ENCODE measurements at regions not wholly inside any gene's neighbourhood (a gene's known extent, or its start where the extent isn't known, plus 50 kb on each side); places are given as distances from the start of the nearest gene placed in this dataset.

DNA sequence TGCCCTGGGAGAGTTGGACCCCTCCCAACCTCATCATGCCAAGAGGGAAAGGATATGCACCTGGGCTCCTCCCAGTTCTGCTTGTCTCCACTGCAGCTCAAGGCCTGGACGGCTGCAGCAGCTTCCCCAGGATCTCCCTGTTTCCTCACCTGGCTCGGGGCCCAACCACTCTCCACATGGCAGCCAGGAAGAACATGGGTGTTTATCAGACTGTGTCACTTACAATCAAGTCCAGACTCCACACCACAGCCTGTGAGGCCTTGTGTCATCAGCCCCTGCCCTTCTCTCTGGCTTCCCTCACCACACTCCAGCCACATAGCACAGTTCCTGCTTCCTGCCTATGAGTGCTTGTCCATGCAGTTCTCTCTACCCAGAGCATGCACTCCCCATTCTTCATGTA lies 534.4 kb downstream of the EPHB1 start:
- Histone ChIP-seq H2BK5ac (ENCODE audit: low read depth, low read length, poor library complexity, severe bottlenecking) (no peak overlapping the region), H3K4me1 (ENCODE audit: control insufficient read depth, insufficient read depth, low read length) (no peaks in the 10 kb centered on the region), H4K5ac (ENCODE audit: low read depth, low read length) (no peak overlapping the region), H3K4ac (ENCODE audit: low read depth, low read length) (no peak overlapping the region), H2BK20ac (ENCODE audit: low read depth, low read length) (no peak overlapping the region), H3K18ac (ENCODE audit: low read depth, low read length) (no peak overlapping the region), H3K23ac (ENCODE audit: low read depth, low read length) (no peak overlapping the region), H4K8ac (ENCODE audit: low read depth in 2 of 2, low read length in 2 of 2) (no peak overlapping the region), H3K56ac (ENCODE audit: extremely low read depth, insufficient read depth, low read length) (no peak overlapping the region), H2AK5ac (ENCODE audit: low read depth, low read length) (no peak overlapping the region), H3K79me1 (ENCODE audit: low read depth in 1 of 2, low read length in 2 of 2) (no peaks in the 10 kb centered on the region), H3K9me3 (ENCODE audit: control insufficient read depth, insufficient read depth, low read length) (peaks cover 21% of the 10 kb centered on the region), H2AK9ac (replicated peaks; ENCODE audit: low read depth, low read length, poor library complexity) (no peak overlapping the region), H3K36me3 (ENCODE audit: control insufficient read depth, insufficient read depth, low read length) (no peaks in the 10 kb centered on the region), H3K27me3 (ENCODE audit: control insufficient read depth, insufficient read depth, low read length) (no peaks in the 10 kb centered on the region), H3K4me3 (ENCODE audit: insufficient read depth, low read depth, low read length) (no peak overlapping the region), H4K91ac (ENCODE audit: insufficient read depth, low read depth, low read length) (no peak overlapping the region), H2BK15ac (ENCODE audit: low read depth, low read length) (no peak overlapping the region), H3K14ac (replicated peaks; ENCODE audit: low read depth, low read length) (no peak overlapping the region), H3K9me1 (ENCODE audit: insufficient read depth, low read length) (no peaks in the 10 kb centered on the region), H2AFZ (replicated peaks; ENCODE audit: low read length, poor library complexity) (no peak overlapping the region), H4K20me1 (ENCODE audit: insufficient read depth, low read length) (no peaks in the 10 kb centered on the region), H3K27ac (ENCODE audit: insufficient read depth, low read length) (no peak overlapping the region), H3K9ac (ENCODE audit: low read depth, low read length) (no peak overlapping the region), H3K4me2 (ENCODE audit: low read depth, low read length) (no peak overlapping the region), H2BK120ac (ENCODE audit: low read depth, low read length) (no peak overlapping the region)
- DNase-seq (no peak), ATAC-seq (ENCODE audit: low read depth) (no peak)
- CTCF ChIA-PET: no interaction called here
- POLR2A ChIA-PET (ENCODE audit: unreplicated experiment): no interaction called here
- in situ Hi-C loops (cut with MboI; ENCODE audit: low sequenced_read_pairs) (no loop called here), intact Hi-C loops (cut with micrococcal nuclease) (no loop called here), dilution Hi-C loops (cut with HindIII; ENCODE audit: low sequenced_read_pairs, unreplicated experiment) (no loop called here)
- WGBS, 2 experiments (ENCODE audit: extremely low coverage in 2 of 2, insufficient read length in 1 of 2): 17% methylated on average over 1 of the region's 2 CpGs; no CpG with 5 or more reads in 1 of the 2 experiments
- BruUV-seq (replicated peaks): no TSS peak
- TF ChIP-seq, protein P1, sequence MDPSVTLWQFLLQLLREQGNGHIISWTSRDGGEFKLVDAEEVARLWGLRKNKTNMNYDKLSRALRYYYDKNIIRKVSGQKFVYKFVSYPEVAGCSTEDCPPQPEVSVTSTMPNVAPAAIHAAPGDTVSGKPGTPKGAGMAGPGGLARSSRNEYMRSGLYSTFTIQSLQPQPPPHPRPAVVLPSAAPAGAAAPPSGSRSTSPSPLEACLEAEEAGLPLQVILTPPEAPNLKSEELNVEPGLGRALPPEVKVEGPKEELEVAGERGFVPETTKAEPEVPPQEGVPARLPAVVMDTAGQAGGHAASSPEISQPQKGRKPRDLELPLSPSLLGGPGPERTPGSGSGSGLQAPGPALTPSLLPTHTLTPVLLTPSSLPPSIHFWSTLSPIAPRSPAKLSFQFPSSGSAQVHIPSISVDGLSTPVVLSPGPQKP (IDR thresholded peaks at IDR 0.05; ENCODE audit: borderline replicate concordance, low read depth, low read length): no peak
- TF ChIP-seq CHD1 (IDR thresholded peaks at IDR 0.05; ENCODE audit: low read depth, low read length): no peak
- TF ChIP-seq SMC3 (IDR thresholded peaks at IDR 0.05; ENCODE audit: low read depth, low read length): no peak
- TF ChIP-seq NFE2L2 (IDR thresholded peaks at IDR 0.05; ENCODE audit: low read depth, low read length): no peak
- TF ChIP-seq RFX5 (IDR thresholded peaks at IDR 0.05; ENCODE audit: low read depth, low read length): no peak
- no peak for TF ChIP-seq BHLHE40 (IDR thresholded peaks at IDR 0.05; ENCODE audit: low read depth, low read length)
- TF ChIP-seq CEBPB (IDR thresholded peaks at IDR 0.05; ENCODE audit: low read depth, low read length): no peak
- TF ChIP-seq, protein P2, sequence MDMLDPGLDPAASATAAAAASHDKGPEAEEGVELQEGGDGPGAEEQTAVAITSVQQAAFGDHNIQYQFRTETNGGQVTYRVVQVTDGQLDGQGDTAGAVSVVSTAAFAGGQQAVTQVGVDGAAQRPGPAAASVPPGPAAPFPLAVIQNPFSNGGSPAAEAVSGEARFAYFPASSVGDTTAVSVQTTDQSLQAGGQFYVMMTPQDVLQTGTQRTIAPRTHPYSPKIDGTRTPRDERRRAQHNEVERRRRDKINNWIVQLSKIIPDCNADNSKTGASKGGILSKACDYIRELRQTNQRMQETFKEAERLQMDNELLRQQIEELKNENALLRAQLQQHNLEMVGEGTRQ (IDR thresholded peaks at IDR 0.05; ENCODE audit: low read depth, low read length): no peak
- TF ChIP-seq RCOR1 (IDR thresholded peaks at IDR 0.05; ENCODE audit: insufficient replicate concordance, low read length): no peak
- TF ChIP-seq RAD21 (IDR thresholded peaks at IDR 0.05; ENCODE audit: low read length): no peak
- no peak for TF ChIP-seq MAZ (IDR thresholded peaks at IDR 0.05; ENCODE audit: borderline replicate concordance, low read depth, low read length)
- TF ChIP-seq FOS (IDR thresholded peaks at IDR 0.05; ENCODE audit: low read depth, low read length): no peak
- TF ChIP-seq, protein P3, sequence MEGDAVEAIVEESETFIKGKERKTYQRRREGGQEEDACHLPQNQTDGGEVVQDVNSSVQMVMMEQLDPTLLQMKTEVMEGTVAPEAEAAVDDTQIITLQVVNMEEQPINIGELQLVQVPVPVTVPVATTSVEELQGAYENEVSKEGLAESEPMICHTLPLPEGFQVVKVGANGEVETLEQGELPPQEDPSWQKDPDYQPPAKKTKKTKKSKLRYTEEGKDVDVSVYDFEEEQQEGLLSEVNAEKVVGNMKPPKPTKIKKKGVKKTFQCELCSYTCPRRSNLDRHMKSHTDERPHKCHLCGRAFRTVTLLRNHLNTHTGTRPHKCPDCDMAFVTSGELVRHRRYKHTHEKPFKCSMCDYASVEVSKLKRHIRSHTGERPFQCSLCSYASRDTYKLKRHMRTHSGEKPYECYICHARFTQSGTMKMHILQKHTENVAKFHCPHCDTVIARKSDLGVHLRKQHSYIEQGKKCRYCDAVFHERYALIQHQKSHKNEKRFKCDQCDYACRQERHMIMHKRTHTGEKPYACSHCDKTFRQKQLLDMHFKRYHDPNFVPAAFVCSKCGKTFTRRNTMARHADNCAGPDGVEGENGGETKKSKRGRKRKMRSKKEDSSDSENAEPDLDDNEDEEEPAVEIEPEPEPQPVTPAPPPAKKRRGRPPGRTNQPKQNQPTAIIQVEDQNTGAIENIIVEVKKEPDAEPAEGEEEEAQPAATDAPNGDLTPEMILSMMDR (conservative IDR thresholded peaks at IDR 0.05; ENCODE audit: low read depth, low read length): no peak
